Activated B cell treated with CpG ODN at 0.5 μM for 24 hours (primary cell): ENCODE measurements at regions not wholly inside any gene's neighbourhood (a gene's known extent, or its start where the extent isn't known, plus 50 kb on each side); places are given as distances from the start of the nearest gene placed in this dataset.

Experiments
- ATAC-seq: fragments of 200-7000 bp; cut with Tn5 transposase; one replicate; pipeline ENCODE4 v1.10.0; 2021; ENCODE audit warnings: low read depth, mild to moderate bottlenecking, moderate library complexity
- CTCF ChIA-PET: fragments of 350-600 bp; sonication (Branson Sonifier 250); formaldehyde crosslinking; loops from one replicate; lab custom pipeline; 2021; ENCODE audit warnings: antibody characterized with exemption; lab: Charles Lee
- POLR2A ChIA-PET: fragments of 350-600 bp; sonication (Branson Sonifier 250); formaldehyde crosslinking; loops from one replicate; lab custom pipeline; 2021; ENCODE audit warnings: antibody characterized with exemption; lab: Charles Lee
- DNase-seq: peaks from one replicate; pipeline ENCODE4 v3.0.0; 2022
- H3K27ac Mint-ChIP-seq: one replicate; pipeline ENCODE4 v1.8.0; 2020; ENCODE audit warnings: mixed read lengths
- H3K27me3 Mint-ChIP-seq: one replicate; pipeline ENCODE4 v1.8.0; 2021; ENCODE audit warnings: mixed read lengths
- H3K36me3 Mint-ChIP-seq: one replicate; pipeline ENCODE4 v1.8.0; 2021; ENCODE audit warnings: low read depth, mixed read lengths
- H3K4me1 Mint-ChIP-seq: one replicate; pipeline ENCODE4 v1.8.0; 2021; ENCODE audit warnings: mixed read lengths
- H3K4me3 Mint-ChIP-seq: one replicate; pipeline ENCODE4 v1.8.0; 2020; ENCODE audit warnings: mild to moderate bottlenecking, mixed read lengths
- H3K9me3 Mint-ChIP-seq: one replicate; pipeline ENCODE4 v1.8.0; 2020; ENCODE audit warnings: mixed read lengths
- CTCF ChIP-seq: fragments of 200-600 bp; IDR thresholded peaks from one replicate; pipeline ENCODE4 v1.8.0; 2022; ENCODE audit warnings: antibody characterized with exemption, mild to moderate bottlenecking
- intact Hi-C: fragments of 100-400 bp; cut with micrococcal nuclease; formaldehyde crosslinking; loops from one replicate; pipeline ENCODE4 v1.15.1; 2024

GRCh38 chr1:209428241-209428921 lies 155.1 kb upstream of the CAMK1G start:
- no peak for DNase-seq
- H3K27me3 Mint-ChIP-seq: peaks cover 22% of the 10 kb centered on the region
- no peak for ATAC-seq
- no peak for TF ChIP-seq CTCF
- H3K27ac Mint-ChIP-seq: no peak overlapping the region
- no peaks in the 10 kb centered on the region for H3K9me3 Mint-ChIP-seq
- H3K36me3 Mint-ChIP-seq: no peaks in the 10 kb centered on the region
- H3K4me1 Mint-ChIP-seq: no peaks in the 10 kb centered on the region
- CTCF ChIA-PET: no interaction called here
- POLR2A ChIA-PET: no interaction called here
- intact Hi-C loops: no loop called here
- no peak overlapping the region for H3K4me3 Mint-ChIP-seq

GRCh38 chr1:209429611-209430010 lies 153.9 kb upstream of the CAMK1G start:
- H3K4me3 Mint-ChIP-seq: no peak overlapping the region
- ChIA-PET CTCF (no interaction called here), POLR2A (no interaction called here)
- H3K9me3 Mint-ChIP-seq: no peaks in the 10 kb centered on the region
- H3K36me3 Mint-ChIP-seq: no peaks in the 10 kb centered on the region
- H3K4me1 Mint-ChIP-seq: no peaks in the 10 kb centered on the region
- ATAC-seq (no peak), DNase-seq (no peak)
- H3K27ac Mint-ChIP-seq: no peak overlapping the region
- H3K27me3 Mint-ChIP-seq: peaks cover 21% of the 10 kb centered on the region
- intact Hi-C loops: no loop called here
- TF ChIP-seq CTCF: no peak

- H3K9me3 Mint-ChIP-seq: no peaks in the 10 kb centered on the region
- no peak for TF ChIP-seq CTCF
- DNase-seq (no peak), ATAC-seq (no peak)
- H3K4me3 Mint-ChIP-seq: no peak overlapping the region
- intact Hi-C loops: no loop called here
- no peak overlapping the region for H3K27ac Mint-ChIP-seq
- no peaks in the 10 kb centered on the region for H3K4me1 Mint-ChIP-seq
- peaks cover 20% of the 10 kb centered on the region for H3K27me3 Mint-ChIP-seq
- CTCF ChIA-PET: no interaction called here
- no peaks in the 10 kb centered on the region for H3K36me3 Mint-ChIP-seq
- POLR2A ChIA-PET: no interaction called here
Observed at GRCh38 chr1:209430107-209430506, 153.4 kb upstream of the CAMK1G start.

GRCh38 chr1:209430821-209431259 lies 152.7 kb upstream of the CAMK1G start:
- ATAC-seq: no peak
- ChIA-PET CTCF (no interaction called here), POLR2A (no interaction called here)
- Mint-ChIP-seq H3K27ac (no peak overlapping the region), H3K27me3 (peaks cover 19% of the 10 kb centered on the region), H3K36me3 (no peaks in the 10 kb centered on the region), H3K4me1 (no peaks in the 10 kb centered on the region), H3K9me3 (no peaks in the 10 kb centered on the region), H3K4me3 (no peak overlapping the region)
- no peak for DNase-seq
- no peak for TF ChIP-seq CTCF
- intact Hi-C loops: no loop called here

GRCh38 chr1:209431402-209431801 lies 152.1 kb upstream of the CAMK1G start:
- H3K27me3 Mint-ChIP-seq: peaks cover 17% of the 10 kb centered on the region
- H3K27ac Mint-ChIP-seq: no peak overlapping the region
- no peak for DNase-seq
- ATAC-seq: no peak
- TF ChIP-seq CTCF: no peak
- H3K9me3 Mint-ChIP-seq: no peaks in the 10 kb centered on the region
- no peak overlapping the region for H3K4me3 Mint-ChIP-seq
- CTCF ChIA-PET: no interaction called here
- no peaks in the 10 kb centered on the region for H3K36me3 Mint-ChIP-seq
- no peaks in the 10 kb centered on the region for H3K4me1 Mint-ChIP-seq
- intact Hi-C loops: no loop called here
- POLR2A ChIA-PET: no interaction called here
